H1 (cell line): ENCODE measurements at regions not wholly inside any gene's neighbourhood (a gene's known extent, or its start where the extent isn't known, plus 50 kb on each side); places are given as distances from the start of the nearest gene placed in this dataset.

Experiments used
- CTCF ChIA-PET: fragments of 300-600 bp; sonication (Branson Sonifier 250); formaldehyde crosslinking; loops from one replicate; lab custom pipeline; 2021; ENCODE audit not compliant: partially characterized antibody; lab: Charles Lee
- POLR2A ChIA-PET: fragments of 300-600 bp; sonication (Branson Sonifier 250); formaldehyde crosslinking; loops from one replicate; lab custom pipeline; 2021; ENCODE audit warnings: inconsistent platforms; ENCODE audit not compliant: partially characterized antibody; lab: Charles Lee
- DNase-seq, 2 experiments: peaks; one replicate each; pipeline versions ENCODE4 v3.0.0 to v3.0.0-alpha.2; 2010 to 2022; ENCODE audit warnings: low spot score in 2 of 2, low read depth in 1 of 2, mixed read lengths in 1 of 2
- FAIRE-seq: peaks from 2 replicates; lab custom pipeline; 2011; peaks lifted over from hg19 to GRCh38; lab: Jason Lieb, UNC
- H2AFZ ChIP-seq: 2 replicates; pipeline ENCODE4 v1.8.1; 2012; ENCODE audit warnings: low read length, inconsistent platforms
- H2AK5ac ChIP-seq: 2 replicates; pipeline ENCODE4 v1.6.1; 2013; ENCODE audit warnings: low read depth, low read length
- H2BK120ac ChIP-seq: replicated peaks from 2 replicates; pipeline ENCODE3; 2013; ENCODE audit warnings: low read depth, low read length, inconsistent platforms
- H2BK12ac ChIP-seq: 2 replicates; pipeline ENCODE4 v1.6.1; 2013; ENCODE audit warnings: low read depth, low read length
- H2BK15ac ChIP-seq: 2 replicates; pipeline ENCODE4 v1.6.1; 2013; ENCODE audit warnings: low read length
- H2BK20ac ChIP-seq: 2 replicates; pipeline ENCODE4 v1.6.1; 2013; ENCODE audit warnings: low read length
- H2BK5ac ChIP-seq: 2 replicates; pipeline ENCODE4 v1.6.1; 2013; ENCODE audit warnings: low read depth, low read length
- H3K14ac ChIP-seq: 2 replicates; pipeline ENCODE4 v1.6.1; 2013; ENCODE audit warnings: inconsistent platforms; ENCODE audit not compliant: insufficient read length
- H3K18ac ChIP-seq: 2 replicates; pipeline ENCODE4 v1.6.1; 2013; ENCODE audit warnings: low read length; ENCODE audit errors: extremely low read depth
- H3K23ac ChIP-seq: 2 replicates; pipeline ENCODE4 v1.6.1; 2013; ENCODE audit warnings: inconsistent platforms; ENCODE audit not compliant: insufficient read length
- H3K23me2 ChIP-seq: 2 replicates; pipeline ENCODE4 v1.6.1; 2013; ENCODE audit warnings: low read depth, low read length
- H3K27ac ChIP-seq: 2 replicates; pipeline ENCODE4 v1.6.1; 2011; ENCODE audit warnings: low read depth, low read length, inconsistent platforms
- H3K27me3 ChIP-seq, 4 experiments: replicated peaks in 1 of 4; 1 replicate in 1 of 4; 2 replicates in 3 of 4; pipeline versions ENCODE4 v1.6.1 to v1.8.1; 2011 to 2013; ENCODE audit warnings: low read length in 3 of 4, mild to moderate bottlenecking in 3 of 4, inconsistent platforms in 2 of 4, mixed read lengths in 2 of 4, moderate library complexity in 1 of 4; ENCODE audit not compliant: control insufficient read depth in 3 of 4, insufficient read depth in 3 of 4; ENCODE audit errors: extremely low read depth in 1 of 4
- H3K36me3 ChIP-seq, 4 experiments: 2 replicates each; pipeline versions ENCODE4 v1.6.1 to v1.8.1; 2011 to 2013; ENCODE audit warnings: mild to moderate bottlenecking in 4 of 4, low read length in 3 of 4, moderate library complexity in 2 of 4, control low read depth in 1 of 4, inconsistent platforms in 1 of 4; ENCODE audit not compliant: insufficient read depth in 4 of 4, control insufficient read depth in 2 of 4
- H3K4ac ChIP-seq: replicated peaks from 2 replicates; pipeline ENCODE3; 2013; ENCODE audit warnings: low read length, low read depth, mixed read lengths, inconsistent platforms; ENCODE audit not compliant: insufficient read length
- H3K4me1 ChIP-seq, 4 experiments: replicated peaks in 1 of 4; 1 replicate in 1 of 4; 2 replicates in 3 of 4; pipeline versions ENCODE4 v1.6.1 to v1.8.1; 2011 to 2013; ENCODE audit warnings: low read length in 3 of 4, inconsistent platforms in 2 of 4, mixed read lengths in 1 of 4; ENCODE audit not compliant: insufficient read depth in 4 of 4, control insufficient read depth in 3 of 4
- H3K4me2 ChIP-seq, 2 experiments: 2 replicates each; pipeline versions ENCODE4 v1.6.1 to v1.8.1; 2011 to 2013; ENCODE audit warnings: low read depth in 2 of 2, low read length in 2 of 2, control low read depth in 1 of 2, inconsistent platforms in 1 of 2, mild to moderate bottlenecking in 1 of 2; ENCODE audit not compliant: insufficient read depth in 1 of 2
- H3K4me3 ChIP-seq, 4 experiments: fragments of 200-600, 300-600 bp in 1 of 4; sonication (generic), shearing (Covaris generic), sonication (Bioruptor Twin) in 1 of 4; 2 replicates each; pipeline versions ENCODE4 v1.5.1 to v1.8.1; 2011 to 2016; ENCODE audit warnings: low read length in 4 of 4, low read depth in 3 of 4, control low read depth in 2 of 4, inconsistent platforms in 2 of 4, mild to moderate bottlenecking in 2 of 4, mixed read lengths in 1 of 4, moderate library complexity in 1 of 4; ENCODE audit not compliant: insufficient read depth in 2 of 4; ENCODE audit errors: extremely low read depth in 1 of 4
- H3K56ac ChIP-seq: replicated peaks from 2 replicates; pipeline ENCODE3; 2013; ENCODE audit warnings: low read depth, mild to moderate bottlenecking, mixed read lengths, low read length, inconsistent platforms; ENCODE audit not compliant: insufficient read length
- H3K79me1 ChIP-seq: 2 replicates; pipeline ENCODE4 v1.6.1; 2013; ENCODE audit warnings: low read depth, low read length, control low read depth
- H3K79me2 ChIP-seq, 2 experiments: 2 replicates each; pipeline versions ENCODE4 v1.6.1 to v1.8.1; 2012 to 2013; ENCODE audit warnings: low read length in 2 of 2, mild to moderate bottlenecking in 2 of 2, inconsistent platforms in 1 of 2; ENCODE audit not compliant: insufficient read depth in 2 of 2, control insufficient read depth in 1 of 2
- H3K9ac ChIP-seq, 4 experiments: replicated peaks in 1 of 4; 1 replicate in 1 of 4; 2 replicates in 3 of 4; pipeline versions ENCODE4 v1.6.1 to v1.8.1; 2011 to 2013; ENCODE audit warnings: low read depth in 3 of 4, low read length in 3 of 4, control low read depth in 2 of 4, mild to moderate bottlenecking in 2 of 4, moderate library complexity in 2 of 4, inconsistent platforms in 1 of 4; ENCODE audit errors: extremely low read depth in 1 of 4
- H3K9me3 ChIP-seq, 2 experiments: 2 replicates each; pipeline versions ENCODE4 v1.6.1 to v1.8.1; 2012 to 2013; ENCODE audit warnings: mild to moderate bottlenecking in 2 of 2, moderate library complexity in 2 of 2, control low read depth in 1 of 2, inconsistent platforms in 1 of 2, low read depth in 1 of 2, low read length in 1 of 2, mixed read lengths in 1 of 2; ENCODE audit not compliant: insufficient read depth in 2 of 2
- H4K20me1 ChIP-seq, 2 experiments: replicated peaks in 1 of 2; 2 replicates each; pipeline versions ENCODE3 to v1.8.1; 2011 to 2013; ENCODE audit warnings: inconsistent platforms in 2 of 2, low read length in 2 of 2, mild to moderate bottlenecking in 1 of 2; ENCODE audit not compliant: insufficient read depth in 2 of 2, control insufficient read depth in 1 of 2
- H4K5ac ChIP-seq: 2 replicates; pipeline ENCODE4 v1.6.1; 2013; ENCODE audit warnings: low read length, low read depth, mixed read lengths, inconsistent platforms; ENCODE audit not compliant: insufficient read length
- H4K8ac ChIP-seq: 2 replicates; pipeline ENCODE4 v1.8.0; 2013; ENCODE audit warnings: mild to moderate bottlenecking, moderate library complexity, low read length, inconsistent platforms; ENCODE audit not compliant: insufficient read depth; ENCODE audit errors: extremely low read depth
- H4K91ac ChIP-seq: replicated peaks from 2 replicates; pipeline ENCODE3; 2013; ENCODE audit warnings: low read length, mixed read lengths, inconsistent platforms; ENCODE audit not compliant: insufficient read length
- GABPA ChIP-seq: IDR thresholded peaks from 2 replicates; pipeline ENCODE4 v1.6.1; 2011; ENCODE audit warnings: mild to moderate bottlenecking, low read length, moderate library complexity, borderline replicate concordance; ENCODE audit not compliant: insufficient read depth
- HDAC6 ChIP-seq: IDR thresholded peaks from one replicate; pipeline ENCODE4 v1.7.1; 2012; ENCODE audit warnings: low read depth, mild to moderate bottlenecking, inconsistent platforms, low read length, moderate library complexity
- SP4 ChIP-seq: IDR thresholded peaks from 2 replicates; pipeline ENCODE4 v1.6.1; 2012; ENCODE audit warnings: low read length, inconsistent platforms
- SRF ChIP-seq: IDR thresholded peaks from 2 replicates; pipeline ENCODE4 v1.6.1; 2011; ENCODE audit warnings: mild to moderate bottlenecking, low read depth, low read length, moderate library complexity
- YY1 ChIP-seq: IDR thresholded peaks from 2 replicates; pipeline ENCODE4 v1.6.1; 2011; ENCODE audit warnings: low read depth, mild to moderate bottlenecking, low read length
- ZNF274 ChIP-seq: IDR thresholded peaks from 2 replicates; pipeline ENCODE4 v1.7.0; 2012; ENCODE audit warnings: low read length, borderline replicate concordance; ENCODE audit errors: extremely low read depth
- WGBS, 2 experiments: shearing (Covaris generic) in 1 of 2; methylation state at CpG; one replicate each; pipeline versions ENCODE4 v1.1.6 to v1.1.7; 2013 to 2015; ENCODE audit warnings: low lambda C conversion rate in 2 of 2, mixed read lengths in 2 of 2, inconsistent platforms in 1 of 2, low coverage in 1 of 2, missing lambda C conversion rate in 1 of 2; ENCODE audit not compliant: insufficient replicate concordance in 2 of 2, insufficient coverage in 1 of 2, insufficient read length in 1 of 2; ENCODE audit errors: extremely low coverage in 1 of 2, missing lambda C conversion rate in 1 of 2; 5-methylcytosine and 5-hydroxymethylcytosine counted together

GRCh38 chr18:65622436-65622835 lies 128.4 kb upstream of the CDH7 start:
- Histone ChIP-seq H3K36me3 (no peaks in the 10 kb centered on the region), H3K4me2 (no peak overlapping the region), H3K27ac (no peak overlapping the region), H3K4ac (no peak overlapping the region), H4K91ac (no peak overlapping the region), H3K14ac (no peak overlapping the region), H2BK5ac (no peak overlapping the region), H3K56ac (no peak overlapping the region), H4K8ac (no peak overlapping the region), H2AK5ac (no peak overlapping the region), H3K4me3 (no peak overlapping the region), H3K4me1 (0 out of 7 replicates have a peak, but pooled peaks cover 0 to 2% (median 0%) of the 10 kb centered on the region in 4 experiments), H2BK120ac (no peak overlapping the region), H3K27me3 (no peaks in the 10 kb centered on the region; a peak in 1 of 7 replicates), H3K79me2 (no peaks in the 10 kb centered on the region), H4K20me1 (no peaks in the 10 kb centered on the region), H2BK20ac (no peak overlapping the region), H2BK12ac (no peak overlapping the region), H2AFZ (no peak overlapping the region), H3K23ac (no peak overlapping the region), H3K9me3 (no peaks in the 10 kb centered on the region), H3K79me1 (no peaks in the 10 kb centered on the region), H3K23me2 (no peaks in the 10 kb centered on the region), H2BK15ac (no peak overlapping the region), H4K5ac (no peak overlapping the region), H3K18ac (no peak overlapping the region), H3K9ac (no peak overlapping the region)
- no peak for DNase-seq
- ChIA-PET CTCF (no interaction called here), POLR2A (no interaction called here)
- no peak for TF ChIP-seq HDAC6
- no peak for TF ChIP-seq GABPA
- TF ChIP-seq YY1, result no peak
- no peak for TF ChIP-seq ZNF274
- no peak for TF ChIP-seq SRF
- TF ChIP-seq SP4, result no peak
- no peak for FAIRE-seq
- WGBS, 2 experiments, result 91% methylated on average over 4 of the region's 4 CpGs; no CpG with 5 or more reads in 1 of the 2 experiments
